Upper lobe of left lung (tissue), 4 donors: ENCODE measurements at regions not wholly inside any gene's neighbourhood (a gene's known extent, or its start where the extent isn't known, plus 50 kb on each side); places are given as distances from the start of the nearest gene placed in this dataset.

Source experiments
- CTCF ChIP-seq, 6 experiments: fragments of 450-650 bp in 4 of 6; fragments of 200-600 bp in 2 of 6; sonication (generic) in 2 of 6; IDR thresholded peaks; one replicate each; pipeline ENCODE4 v1.5.1; 2016 to 2019; ENCODE audit warnings: antibody characterized with exemption in 6 of 6
- POLR2A ChIP-seq, 4 donors: fragments of 450-650 bp; IDR thresholded peaks; one replicate each; pipeline ENCODE4 v1.5.1; 2016 to 2017; ENCODE audit warnings: antibody characterized with exemption in 4 of 4, mild to moderate bottlenecking in 2 of 4

- TF ChIP-seq CTCF (IDR thresholded peaks at IDR 0.05) (no peak), POLR2A (IDR thresholded peaks at IDR 0.05) (no peak)
Measured at GRCh38 chr12:20109676-20110075, 258.7 kb upstream of the PDE3A start.
